ENCODE measurements at regions not wholly inside any gene's neighbourhood (a gene's known extent, or its start where the extent isn't known, plus 50 kb on each side); places are given as distances from the start of the nearest gene placed in this dataset.
"Not testable (repeated sequence)": the region's sequence is repeated elsewhere in the genome, so short reads cannot be mapped to it uniquely, and the experiment has no call there.

DNA sequence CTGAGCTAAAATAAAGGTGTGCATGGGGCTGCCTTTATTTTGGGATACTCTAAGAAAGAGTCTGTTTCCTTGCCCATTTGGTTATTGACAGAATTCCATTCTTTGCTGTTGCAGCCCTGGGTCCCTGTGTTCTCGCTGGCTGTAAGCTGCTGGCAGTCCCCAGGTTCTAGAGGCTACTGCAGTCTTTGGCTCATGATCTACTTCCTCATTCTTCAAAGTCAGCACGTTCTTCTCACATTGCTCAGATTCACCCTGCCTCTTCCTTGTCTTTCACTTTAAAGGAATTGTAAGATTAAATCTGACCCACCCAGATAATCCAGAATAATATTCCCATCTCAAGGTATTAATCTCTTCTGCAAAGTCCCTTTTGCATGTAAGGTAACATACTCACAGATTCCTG is 620.3 kb downstream of the CCSER2 start:
- no peak for DNase-seq

DNA sequence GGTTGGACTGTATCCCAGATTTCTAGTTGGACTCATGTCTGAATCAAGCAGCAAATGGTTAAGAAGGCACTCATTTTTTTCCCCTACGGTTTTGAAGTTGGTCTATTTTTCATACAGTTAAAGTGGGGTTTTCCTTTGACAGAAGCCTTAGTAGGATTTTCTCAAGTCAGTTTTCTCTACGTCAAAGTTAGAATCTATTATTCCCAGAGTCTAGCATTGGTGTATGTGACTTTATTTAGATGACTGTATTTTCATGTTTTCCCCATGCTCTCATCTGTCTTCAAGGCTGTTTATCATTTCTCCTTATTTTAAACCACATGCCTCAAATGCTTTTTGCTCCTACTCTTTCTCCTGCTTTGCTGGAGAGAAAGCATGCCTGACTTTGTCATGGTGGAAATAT is 623.2 kb downstream of the CCSER2 start:
- DNase-seq = no peak

DNA sequence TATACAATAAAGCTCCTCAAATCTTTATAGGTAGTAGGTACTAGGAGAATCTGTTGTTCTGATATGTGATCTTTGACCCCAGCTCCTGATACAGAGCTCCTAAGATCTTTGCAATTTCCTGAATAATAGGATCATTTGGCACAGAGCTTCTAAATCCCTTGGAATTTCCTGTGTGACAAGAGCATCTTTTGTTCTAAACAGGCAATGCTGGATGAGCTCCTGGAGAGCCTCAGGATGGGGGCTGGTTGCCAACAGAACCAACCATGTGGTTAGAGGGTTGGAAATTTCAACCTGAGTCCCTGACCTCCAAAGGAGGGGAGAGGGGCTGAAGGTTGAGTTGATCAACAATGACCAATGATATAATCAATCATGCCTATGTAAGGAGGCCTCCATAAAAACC is 629.0 kb downstream of the CCSER2 start:
- no peak for DNase-seq

DNA sequence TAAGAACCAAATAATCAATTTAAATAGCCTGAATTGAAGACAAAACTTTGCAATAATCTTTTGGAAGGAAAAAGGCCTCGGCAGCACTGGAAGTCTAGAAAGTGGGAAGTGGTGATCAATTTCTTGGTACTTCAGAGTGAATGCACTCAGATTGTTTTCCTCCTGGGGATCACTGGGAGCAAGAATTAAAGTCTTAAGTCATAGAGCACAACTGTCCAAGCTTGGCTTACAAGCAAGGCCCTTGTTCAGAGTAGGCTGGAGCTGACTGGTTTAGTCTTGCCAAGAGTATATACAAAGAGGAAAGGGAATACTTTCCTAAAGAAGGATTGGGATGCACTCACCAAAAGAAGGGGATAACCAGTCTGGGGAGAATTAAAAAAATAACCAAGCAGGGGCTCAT is 637.1 kb downstream of the CCSER2 start:
- no peak for DNase-seq

DNA sequence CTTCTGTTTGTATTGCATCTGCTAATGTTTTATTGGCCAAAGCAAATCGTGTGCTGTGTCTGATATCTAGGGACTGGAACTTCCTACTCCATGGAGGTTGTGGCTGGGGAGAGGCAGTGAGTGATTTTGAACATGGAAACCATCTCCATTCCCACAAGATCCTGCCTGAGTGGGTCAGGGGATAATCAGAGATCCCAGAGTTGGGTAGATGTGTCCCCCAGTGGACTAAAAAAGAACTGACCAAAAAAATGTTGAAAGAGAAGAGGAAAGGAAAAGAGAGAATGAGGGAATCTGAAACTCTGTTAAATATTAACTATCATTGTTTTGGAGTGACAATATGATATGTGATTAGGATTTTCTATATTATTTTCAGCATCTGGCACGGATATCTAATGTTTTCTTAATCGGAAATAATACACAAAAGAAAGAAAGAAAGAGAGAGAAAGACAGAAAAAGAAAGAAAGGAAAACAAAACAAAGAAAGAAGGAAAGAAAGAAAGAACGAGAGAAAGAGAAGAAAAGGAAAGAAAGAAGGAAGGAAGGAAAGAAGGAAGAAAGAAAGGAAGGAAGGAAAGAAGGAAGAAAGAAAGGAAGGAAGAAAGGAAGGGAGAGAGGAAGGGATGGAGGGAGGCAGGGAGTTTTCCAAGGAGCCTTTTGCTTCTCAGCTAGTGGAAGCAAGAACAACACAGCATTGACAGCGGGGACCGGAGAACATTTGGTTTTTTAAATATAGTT is 638.5 kb downstream of the CCSER2 start:
- DNase-seq = no peak

DNA sequence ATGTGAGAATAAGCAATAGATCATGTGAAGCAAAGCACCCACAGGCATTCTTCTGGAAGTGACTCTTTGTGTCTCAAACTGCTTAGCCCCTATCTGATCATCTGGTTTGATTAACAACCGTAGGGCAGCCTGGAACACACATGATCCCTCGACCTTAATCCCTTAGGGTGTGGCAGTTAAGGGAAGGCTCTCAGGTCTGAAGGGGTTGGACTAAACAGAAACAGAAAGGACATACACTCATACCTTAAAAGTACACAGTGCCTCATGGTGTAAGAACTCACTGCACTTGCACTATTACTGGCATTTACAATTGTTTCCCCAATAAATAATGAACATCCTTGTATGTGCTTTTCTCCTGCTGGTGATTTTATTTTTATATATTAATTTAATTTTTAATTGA is 640.9 kb downstream of the CCSER2 start:
- DNase-seq = not testable (repeated sequence)

DNA sequence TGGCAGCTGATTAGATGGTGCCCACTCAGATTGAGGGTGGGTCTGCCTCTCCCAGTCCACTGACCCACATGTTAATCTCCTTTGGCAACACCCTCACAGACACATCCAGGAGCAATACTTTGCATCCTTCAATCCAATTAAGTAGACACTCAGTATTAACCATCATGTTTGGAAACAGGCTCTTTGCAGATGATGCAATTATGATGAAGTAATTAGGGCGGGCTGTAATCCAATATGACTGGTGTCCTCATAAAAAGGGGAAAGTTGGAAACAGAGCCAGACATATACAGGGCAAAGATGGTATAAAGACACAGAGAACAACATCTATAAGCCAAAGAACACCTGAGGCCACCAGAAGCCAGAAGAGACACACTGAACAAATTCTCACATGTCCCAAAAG is 658.6 kb downstream of the CCSER2 start:
- no peak for DNase-seq

DNA sequence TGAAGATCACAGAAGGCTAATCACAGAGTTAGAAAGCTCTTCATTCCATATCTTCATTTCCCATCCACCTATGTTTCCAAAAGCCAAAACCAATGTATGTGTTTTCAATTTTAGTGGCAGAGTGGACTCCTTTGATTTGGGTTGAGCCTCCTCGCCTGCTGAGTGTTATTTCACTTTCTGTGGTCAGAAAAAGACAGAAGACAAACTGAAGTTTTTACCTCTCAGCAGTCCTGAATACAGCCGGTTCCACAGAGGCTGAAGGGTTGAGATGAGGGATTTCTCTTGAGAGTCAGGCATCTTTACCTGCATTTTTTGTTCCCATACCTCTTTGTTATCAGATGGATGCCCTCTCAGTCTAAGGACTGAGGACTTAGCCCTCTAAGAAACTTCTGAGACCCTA is 659.6 kb downstream of the CCSER2 start:
- DNase-seq = no peak

DNA sequence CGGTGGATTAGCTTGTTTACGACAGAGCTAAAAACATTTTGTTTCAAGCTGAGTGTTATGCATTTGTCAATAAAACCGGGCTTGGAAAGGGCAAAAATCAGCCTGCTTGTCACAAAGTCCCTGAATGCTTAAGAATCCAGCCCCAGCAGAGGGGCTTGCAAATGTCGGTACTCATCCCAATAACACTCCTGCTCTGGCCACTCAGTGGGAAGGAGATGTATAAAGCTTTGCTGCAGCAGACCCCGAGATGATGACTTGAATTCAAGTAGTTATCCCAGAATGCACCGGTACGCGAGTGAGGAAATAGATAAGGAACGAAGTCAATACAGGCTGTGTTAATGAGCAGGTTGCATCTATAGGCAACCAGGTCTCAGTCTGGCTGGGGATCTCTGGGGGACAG is 662.3 kb downstream of the CCSER2 start:
- DNase-seq = no peak

DNA sequence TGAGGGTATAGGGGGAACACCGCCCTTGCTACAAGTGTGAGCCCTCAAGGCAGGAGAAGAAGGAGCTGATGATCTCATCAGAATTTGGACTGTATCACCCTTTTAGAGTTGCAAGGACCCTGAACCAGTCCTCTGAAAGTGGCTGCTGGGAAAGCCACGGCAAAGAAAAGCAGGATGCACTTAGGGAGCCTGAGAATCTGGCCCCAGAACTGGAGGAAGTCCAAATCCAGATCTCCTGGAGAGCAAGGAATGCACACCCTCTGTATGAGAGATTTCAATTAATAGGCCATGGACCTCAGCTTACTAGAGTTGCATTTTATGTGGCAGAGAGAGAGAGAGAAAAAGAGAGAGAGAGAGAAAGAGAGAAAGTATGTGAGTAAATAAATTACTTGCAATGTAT is 662.9 kb downstream of the CCSER2 start:
- DNase-seq = no peak

DNA sequence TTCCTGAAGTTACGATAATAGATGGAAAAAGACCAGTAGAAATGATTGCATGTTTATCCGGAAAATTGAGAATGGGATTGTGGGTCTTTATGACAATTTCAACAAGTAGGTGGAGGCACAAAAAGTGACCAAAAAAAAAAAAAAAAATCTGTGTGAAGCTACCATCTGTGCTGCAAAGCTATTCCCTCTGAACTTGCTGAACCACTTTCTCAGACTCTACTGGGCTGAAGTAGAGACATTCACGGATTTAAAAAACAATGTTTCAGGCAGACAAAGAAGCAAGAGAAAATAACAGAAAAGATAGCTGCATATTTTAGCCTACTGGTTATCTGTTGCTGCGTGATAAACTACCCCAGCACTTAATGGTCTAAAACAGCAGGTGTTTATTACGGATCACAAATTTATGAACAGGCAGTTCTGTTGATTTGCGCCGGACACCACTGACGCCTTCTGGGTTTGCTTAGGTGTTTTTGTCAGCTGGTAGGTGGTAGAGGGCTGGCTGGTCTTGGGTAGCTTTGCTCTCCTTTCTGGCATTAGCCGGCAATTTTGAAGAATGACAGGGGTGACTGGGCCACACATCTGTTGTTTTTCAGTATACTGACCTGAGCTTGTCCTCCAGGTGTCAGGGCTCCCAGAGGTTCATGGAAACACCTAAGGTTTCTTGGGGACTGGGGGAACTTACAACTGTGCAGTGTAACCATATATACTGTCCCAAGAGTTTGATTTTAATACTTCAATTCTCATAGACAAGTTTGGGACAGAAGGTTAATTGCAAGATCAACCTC is 665.1 kb downstream of the CCSER2 start:
- no peak for DNase-seq

DNA sequence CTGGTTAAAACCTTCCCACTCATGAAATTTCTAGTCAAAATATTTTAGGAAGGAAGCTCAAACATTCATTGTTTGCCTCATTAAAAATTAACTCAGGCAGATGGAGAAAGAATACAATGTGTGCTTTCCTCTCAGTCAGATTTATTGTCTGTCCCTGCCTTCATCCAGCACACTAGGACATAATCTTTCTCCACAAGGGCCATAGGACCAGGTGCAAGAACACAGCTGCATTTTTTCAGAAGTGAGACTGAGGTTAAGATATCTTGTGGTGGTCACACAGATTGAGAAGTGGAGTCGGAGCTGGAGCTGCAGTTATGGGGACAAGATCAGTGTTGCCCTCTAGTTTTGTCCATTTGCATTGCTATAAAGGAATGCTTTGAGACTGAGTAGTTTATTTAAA is 666.3 kb downstream of the CCSER2 start:
- DNase-seq = no peak

DNA sequence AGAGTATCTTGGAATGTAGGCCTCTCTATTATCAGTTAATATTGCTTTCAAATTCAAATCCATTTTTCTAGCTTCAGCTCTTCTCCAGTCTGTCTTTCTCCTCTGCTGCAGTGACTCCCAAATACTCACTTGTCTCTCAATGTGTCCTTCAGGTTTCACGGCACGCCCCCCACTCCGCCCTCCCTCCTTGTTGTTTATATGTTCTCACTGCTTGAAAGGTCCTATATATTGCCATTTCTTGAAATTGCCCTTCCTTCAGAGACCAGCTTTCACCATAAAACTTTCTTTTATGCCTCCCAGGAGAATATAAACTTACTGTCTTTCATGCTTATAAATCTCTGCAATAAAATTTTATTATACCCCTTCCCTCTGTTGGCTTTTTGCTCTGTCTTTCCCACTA is 668.2 kb downstream of the CCSER2 start:
- no peak for DNase-seq

DNA sequence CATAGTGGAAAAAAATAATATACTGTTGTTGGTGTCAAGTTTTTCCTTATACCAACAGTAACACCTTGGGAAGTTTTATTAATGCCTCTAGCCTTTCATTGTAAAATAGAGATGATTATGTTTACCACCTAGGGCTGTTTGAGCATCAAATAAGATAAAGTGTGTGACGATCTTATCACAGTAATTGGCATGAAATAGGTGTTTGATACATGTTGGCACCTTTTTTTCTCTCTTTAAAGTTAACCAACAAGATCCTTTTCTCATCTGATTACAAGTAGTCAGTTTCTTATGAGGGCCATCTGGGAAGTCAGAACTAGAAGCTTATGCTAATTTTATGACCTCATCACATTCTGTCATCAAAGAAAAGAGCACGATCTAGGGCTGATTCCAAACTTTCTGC is 669.5 kb downstream of the CCSER2 start:
- DNase-seq = no peak

DNA sequence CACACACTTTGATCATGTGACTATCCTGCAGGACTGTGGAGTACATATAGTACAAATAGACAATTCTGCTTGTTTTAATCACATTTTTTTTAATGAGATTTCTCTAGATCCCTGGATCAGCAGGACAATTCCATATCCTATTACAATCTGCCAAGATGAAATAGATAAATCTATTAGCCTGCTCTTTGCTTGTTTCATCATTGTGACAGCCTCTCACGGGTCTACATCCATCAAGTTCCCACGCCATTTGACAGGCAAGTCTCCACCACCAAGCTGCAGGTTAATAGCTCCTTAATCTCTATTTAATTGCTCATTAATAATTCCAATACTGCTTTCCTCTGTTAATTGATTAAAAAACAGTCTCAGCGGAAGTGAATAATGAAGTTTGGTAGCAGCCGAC is 671.5 kb downstream of the CCSER2 start:
- DNase-seq = no peak

DNA sequence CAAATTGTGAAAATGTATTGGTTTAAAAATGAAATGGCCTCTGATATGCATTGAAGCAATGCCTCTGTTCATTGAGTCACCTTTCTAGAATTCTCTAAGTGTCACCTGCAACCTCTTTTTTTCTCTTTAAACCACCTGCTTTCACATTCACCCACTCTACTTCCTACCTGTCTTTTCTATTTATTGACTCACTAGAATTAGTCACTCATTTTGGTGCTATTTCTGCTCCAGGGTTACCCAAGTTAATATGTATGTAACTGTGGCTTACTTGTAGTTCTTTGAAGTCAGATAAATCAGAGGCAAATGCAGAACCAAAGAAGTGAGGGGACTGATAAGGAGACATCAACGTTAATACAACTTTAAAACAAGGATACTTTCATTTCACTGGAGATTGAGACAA is 674.7 kb downstream of the CCSER2 start:
- no peak for DNase-seq

DNA sequence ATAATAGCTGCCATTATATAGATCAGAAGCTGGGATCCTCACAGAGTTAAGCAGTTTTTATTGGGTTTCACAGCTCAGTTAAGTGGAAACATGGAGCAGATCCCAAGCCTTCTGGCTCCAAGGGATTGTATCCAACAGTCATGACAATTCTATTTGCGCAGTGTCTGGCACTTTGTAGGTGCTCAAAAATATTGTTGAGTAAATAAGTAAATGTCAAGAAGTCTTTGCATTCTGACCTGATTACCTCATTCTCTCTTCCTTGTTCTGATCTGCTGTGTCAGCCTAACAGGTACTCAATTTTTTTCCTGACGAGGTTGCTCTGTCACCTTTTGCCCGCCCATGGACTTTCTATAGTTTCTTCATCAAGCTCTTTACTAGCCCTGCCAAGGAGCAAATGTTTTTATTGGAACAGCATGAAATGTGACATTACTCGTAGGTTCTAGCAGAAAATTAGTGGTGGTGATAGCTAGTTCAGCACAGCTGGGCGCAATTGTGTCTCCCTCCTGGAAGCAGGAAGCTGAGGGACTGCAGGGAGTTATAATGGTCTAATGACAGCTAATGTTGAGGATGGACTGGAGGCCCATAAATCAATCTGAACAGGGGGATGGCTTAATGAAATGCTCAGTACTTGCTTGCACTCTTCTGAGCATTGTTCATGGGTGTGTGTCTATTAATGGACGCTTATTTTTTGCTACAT is 680.2 kb downstream of the CCSER2 start:
- DNase-seq = no peak

DNA sequence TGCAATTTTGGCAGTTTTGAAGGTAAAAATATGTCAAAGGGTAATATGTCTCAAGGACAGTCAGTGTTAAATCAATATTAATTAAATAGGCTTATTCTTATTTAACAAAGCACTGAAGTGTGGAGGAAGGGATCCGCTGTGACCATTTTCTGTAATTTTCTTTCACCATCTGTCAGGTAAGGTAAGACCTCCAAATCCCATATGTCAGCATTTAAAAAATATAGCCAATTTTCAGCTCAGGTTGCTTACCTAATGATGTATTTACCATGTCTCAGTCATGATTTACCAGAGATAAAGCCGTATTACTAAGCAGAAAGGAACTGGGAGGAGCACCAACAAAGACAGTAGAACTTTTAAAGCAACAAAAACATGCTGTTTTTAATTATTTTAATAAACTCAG is 683.9 kb downstream of the CCSER2 start:
- DNase-seq = no peak

DNA sequence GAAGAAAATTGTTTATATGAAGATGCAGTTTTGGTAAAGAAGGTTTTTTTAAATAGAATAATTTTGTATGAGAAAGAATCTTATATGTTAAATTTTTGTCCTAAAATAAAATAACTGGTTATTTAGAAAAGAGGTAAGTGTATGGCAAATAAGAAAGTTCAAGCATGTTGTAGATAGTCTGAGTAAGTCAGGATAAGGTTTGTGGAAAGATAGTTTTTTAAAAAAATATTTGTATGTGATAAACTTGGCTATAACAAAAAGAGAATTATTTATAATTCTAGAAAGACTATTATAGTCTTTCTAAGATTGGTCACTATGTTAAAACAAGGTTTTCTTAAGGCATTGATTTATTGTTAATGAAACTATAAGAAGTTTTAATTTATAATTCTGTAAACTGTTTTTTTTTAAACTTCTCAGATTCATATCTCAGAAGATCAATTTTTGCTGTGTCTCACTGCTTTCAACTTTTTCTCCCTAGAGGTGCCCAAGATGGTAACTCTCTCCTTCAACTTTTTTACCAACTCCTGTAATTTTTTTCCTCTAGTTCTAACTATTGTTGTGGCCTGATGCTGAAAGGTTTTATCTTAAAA is 698.6 kb downstream of the CCSER2 start:
- DNase-seq = no peak

DNA sequence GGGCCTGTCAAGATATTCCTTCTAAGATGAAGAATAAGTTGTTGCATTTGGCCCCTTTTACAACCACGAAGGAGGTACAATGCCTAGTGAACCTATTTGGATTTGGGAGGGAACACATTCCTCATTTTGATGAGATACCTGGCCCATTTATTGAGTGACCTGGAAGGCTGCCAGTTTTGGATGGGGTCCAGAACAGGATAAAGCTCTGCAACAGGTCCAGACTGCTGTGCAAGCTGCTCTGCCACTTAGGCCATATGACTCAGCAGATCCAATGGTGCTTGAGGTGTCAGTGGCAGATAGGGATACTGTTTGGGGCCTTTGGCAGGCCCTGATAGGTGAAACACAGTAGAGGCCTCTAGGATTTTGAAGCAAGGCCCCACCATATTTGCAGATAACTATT is 704.6 kb downstream of the CCSER2 start:
- no peak for DNase-seq

DNA sequence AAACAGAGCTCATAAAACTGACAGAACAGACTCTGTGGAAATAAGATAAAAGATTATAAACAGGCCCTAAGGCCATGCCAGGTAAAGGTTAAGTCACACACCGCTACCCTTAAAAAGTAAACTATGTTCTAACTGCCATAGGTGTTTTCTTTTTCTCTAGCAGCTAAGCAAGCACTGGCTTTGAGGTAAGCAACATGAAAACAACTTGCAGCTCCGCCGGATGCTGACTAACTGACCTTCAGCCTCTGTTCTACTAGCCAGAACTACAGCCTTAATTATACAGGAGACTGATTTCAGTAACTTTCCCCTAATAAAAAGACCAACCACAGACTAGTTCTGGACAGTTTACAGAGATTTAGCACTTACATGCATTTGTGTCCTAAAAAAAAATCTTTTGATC is 708.3 kb downstream of the CCSER2 start:
- no peak for DNase-seq

DNA sequence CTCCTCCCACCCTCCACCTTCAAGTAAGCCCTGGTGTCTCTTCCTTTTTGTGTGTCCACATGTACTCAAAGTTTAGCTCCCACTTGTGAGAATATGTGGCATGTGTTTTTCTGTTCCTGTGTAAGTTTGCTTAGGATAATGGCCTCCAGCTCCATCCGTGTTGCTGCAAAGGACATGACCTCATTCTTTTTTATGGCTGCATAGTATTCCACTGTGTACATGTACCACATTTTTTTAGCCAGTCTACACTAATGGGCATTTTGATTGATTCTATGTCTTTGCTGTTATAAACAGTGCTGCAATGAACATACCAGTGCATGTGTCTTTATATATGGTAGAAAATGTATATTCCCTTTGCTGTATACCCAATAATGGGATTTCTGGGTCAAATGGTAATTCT is 710.9 kb downstream of the CCSER2 start:
- DNase-seq = no peak

DNA sequence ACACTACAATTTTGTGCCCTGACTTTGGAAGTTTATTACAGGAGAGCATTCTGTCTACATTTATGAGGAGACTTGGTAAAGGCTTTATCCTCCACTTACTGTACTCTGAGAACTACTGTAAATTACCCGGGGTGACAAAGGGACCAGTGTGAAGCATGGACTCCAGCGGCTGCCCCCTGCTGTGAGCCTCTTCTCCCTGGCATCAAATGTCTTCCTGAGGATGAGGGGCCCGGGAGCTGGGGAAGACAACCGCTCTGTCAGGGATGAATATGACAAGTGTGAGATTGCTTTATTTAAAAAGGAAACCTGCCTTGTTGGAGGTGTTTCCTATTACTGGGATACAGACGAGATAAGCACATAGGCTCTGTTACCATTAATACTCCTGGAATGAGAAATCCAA is 714.8 kb downstream of the CCSER2 start:
- no peak for DNase-seq

DNA sequence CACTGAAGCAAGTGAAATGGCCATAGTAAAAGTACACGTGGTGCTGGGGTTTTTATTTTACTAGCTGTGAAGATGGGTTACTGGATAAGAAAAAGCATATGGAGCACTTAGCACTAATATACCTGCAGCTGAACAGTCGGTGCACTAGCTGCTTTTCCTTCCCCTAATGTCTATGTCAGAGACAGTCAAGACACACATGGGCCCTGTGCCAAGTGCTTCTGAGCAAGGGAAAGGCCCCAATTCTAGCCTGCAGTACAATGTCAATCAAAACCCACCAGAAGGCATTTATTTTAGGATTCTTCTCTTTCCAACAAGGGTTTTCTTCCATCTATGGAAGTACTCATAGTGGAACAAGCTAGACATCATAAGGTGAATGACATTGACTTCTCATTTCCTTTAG is 716.7 kb downstream of the CCSER2 start:
- DNase-seq = no peak

Measured in activated CD4-positive, alpha-beta T cell treated with anti-CD3 and anti-CD28 coated beads, Interleukin-2, amount 50 U/mL, for 48 hours (primary cell).